Colon (tissue), 2 donors: ENCODE measurements at regions not wholly inside any gene's neighbourhood (a gene's known extent, or its start where the extent isn't known, plus 50 kb on each side); places are given as distances from the start of the nearest gene placed in this dataset.
"Not testable (repeated sequence)": the region's sequence is repeated elsewhere in the genome, so short reads cannot be mapped to it uniquely, and the experiment has no call there.

Experiments
- FAIRE-seq: peaks from 2 replicates; lab custom pipeline; 2012; peaks lifted over from hg19 to GRCh38; lab: Jason Lieb, UNC
- donor health status: control.
- donor health status: control.

DNA sequence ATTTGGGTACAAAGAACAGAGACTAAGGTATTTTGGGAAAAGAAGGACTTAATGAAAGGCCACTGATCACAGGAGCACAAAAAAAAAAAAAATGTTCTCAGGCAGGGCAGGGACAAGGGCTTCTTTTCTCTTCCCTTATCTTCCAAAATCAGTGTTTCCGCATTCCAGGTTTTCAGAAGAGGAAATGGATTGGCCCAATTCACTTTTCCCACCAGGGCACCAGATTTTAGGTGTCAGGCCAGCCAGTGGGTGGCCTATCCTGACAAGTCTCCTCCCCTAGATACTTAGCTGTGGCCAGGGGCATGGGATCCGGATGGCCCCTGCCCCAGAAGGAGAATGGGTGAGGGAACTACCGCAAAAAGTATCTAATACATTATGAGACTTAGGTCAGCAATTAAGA is 88.9 kb upstream of the WAC start:
- no peak for FAIRE-seq

DNA sequence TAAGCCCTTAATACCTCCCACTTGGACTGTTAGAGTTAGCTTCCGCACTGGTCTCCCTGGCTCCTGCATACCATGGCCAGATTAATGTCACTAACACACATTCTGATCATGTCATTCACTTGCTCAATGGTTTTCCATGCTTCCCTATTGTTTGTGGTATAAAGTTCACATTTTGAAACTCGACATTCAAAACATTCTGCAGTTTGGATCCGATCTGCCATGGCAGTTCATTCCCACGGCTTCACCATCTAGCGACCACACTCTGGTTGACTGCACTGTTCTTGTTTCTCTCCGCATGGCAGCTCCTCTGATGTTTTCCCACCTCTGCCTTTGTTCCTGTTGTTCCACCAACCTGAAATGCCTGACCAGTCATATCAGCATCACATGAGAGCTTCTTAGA is 87.4 kb upstream of the WAC start:
- no peak for FAIRE-seq

DNA sequence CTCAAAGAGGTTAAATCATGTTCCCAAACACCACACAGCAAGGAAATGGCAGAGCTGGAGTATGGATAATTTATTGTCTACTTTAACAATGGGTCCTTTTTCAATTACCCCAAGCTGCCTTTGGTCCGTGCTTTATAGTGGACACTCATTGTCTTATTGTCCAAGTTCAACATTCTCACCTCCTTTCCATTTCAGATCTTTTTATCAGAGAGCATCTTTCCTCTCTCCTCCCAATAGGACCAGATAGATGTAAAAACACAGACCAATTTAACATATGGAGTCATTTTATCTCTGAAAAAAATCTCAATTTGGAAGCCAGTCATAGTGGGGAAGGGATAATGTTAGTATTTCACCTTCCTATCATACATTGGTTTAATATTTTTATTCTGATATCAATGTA is 83.5 kb upstream of the WAC start:
- no peak for FAIRE-seq

- no peak for FAIRE-seq
Observed at GRCh38 chr10:28449926-28450325, 83.0 kb upstream of the WAC start.

DNA sequence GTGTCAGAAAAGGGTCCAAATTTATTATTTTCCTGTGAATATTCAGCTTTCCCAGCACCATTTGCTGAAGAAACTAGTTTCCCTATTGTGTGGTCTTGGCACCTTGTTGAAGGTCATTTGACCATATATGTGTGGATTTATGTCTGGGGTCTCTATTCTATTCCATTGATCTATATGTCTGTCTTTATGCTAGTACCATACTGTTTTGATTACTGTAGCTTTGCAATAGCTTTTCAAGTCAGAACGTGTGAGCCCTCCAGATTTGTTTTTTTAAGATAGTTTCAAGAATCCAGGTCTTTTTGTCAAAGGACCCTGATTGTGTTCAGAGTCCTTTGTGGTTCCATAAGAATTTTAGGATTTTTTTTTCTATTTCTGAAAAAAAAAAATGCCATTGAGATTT is 79.0 kb upstream of the WAC start:
- FAIRE-seq, result no peak

DNA sequence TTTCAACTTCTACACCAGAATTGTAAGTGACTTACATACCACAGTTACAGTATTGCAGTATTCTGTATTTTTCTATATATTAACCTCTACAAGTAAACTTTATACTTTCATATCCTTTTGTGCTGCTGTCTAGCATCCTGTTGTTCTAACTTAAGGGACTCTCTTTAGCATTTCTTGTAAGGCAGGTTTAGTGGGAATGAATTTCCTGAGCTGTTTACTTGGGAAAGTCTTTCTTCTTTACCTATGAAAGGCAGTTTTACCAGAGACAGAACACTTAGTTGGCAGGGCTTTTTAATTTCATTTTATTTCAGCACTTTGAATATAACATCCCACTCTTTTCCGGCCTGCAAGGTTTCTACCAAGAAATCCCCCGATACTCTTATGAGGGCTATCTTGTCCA is 75.8 kb upstream of the WAC start:
- FAIRE-seq, result no peak

- not testable (repeated sequence) for FAIRE-seq
Observed at GRCh38 chr10:28457873-28458272, 75.0 kb upstream of the WAC start.

- FAIRE-seq, result no peak
Observed at GRCh38 chr10:28459453-28460144, 73.3 kb upstream of the WAC start.

- no peak for FAIRE-seq
Observed at GRCh38 chr10:28463141-28463540, 69.8 kb upstream of the WAC start.

GRCh38 chr10:28463676-28464395 is 69.1 kb upstream of the WAC start:
- no peak for FAIRE-seq

DNA sequence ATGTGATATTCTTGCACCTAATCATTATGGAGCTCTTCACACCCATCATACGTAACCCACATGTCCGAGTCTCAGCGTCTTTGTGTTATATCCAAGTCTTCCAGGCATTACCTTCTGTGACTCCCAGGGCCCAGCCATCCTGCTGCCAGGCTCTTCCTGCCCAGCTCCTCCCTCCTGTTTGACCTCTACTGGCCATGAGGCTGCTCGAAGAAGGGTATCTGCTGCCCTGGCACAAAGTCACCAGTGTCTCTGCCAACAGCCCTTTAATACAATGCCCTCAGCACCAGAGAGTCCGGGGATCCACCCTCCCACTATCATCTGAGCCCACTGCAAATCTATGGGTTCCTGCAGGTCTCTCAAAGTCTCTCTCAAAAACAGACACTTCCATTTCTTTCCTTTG is 65.3 kb upstream of the WAC start:
- no peak for FAIRE-seq

- no peak for FAIRE-seq
Observed at GRCh38 chr10:28468707-28469483, 64.0 kb upstream of the WAC start.

GRCh38 chr10:28470873-28471651 is 61.9 kb upstream of the WAC start:
- no peak for FAIRE-seq

GRCh38 chr10:28471652-28472050 is 61.3 kb upstream of the WAC start:
- no peak for FAIRE-seq

DNA sequence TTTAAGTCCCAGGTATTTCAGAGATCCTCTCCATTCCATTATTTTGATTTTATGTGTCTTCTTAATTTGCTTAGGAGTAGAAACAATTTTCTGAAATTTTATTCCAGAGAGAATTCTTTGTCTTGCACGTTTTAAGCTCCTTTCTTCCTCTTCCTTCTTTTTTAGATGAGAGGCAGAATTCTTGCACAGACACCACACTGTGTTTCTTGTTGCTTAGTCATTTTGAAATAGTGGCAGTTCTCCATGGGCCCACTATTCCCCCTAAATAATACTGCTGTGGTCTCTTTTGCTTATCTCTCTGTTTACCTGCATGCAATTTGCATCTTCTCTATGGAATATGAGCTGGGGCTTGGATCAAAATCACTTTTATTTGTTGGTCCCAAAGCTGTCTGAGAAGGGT is 54.3 kb upstream of the WAC start:
- FAIRE-seq, result no peak

GRCh38 chr10:28479425-28479865 is 53.5 kb upstream of the WAC start:
- FAIRE-seq, result no peak

DNA sequence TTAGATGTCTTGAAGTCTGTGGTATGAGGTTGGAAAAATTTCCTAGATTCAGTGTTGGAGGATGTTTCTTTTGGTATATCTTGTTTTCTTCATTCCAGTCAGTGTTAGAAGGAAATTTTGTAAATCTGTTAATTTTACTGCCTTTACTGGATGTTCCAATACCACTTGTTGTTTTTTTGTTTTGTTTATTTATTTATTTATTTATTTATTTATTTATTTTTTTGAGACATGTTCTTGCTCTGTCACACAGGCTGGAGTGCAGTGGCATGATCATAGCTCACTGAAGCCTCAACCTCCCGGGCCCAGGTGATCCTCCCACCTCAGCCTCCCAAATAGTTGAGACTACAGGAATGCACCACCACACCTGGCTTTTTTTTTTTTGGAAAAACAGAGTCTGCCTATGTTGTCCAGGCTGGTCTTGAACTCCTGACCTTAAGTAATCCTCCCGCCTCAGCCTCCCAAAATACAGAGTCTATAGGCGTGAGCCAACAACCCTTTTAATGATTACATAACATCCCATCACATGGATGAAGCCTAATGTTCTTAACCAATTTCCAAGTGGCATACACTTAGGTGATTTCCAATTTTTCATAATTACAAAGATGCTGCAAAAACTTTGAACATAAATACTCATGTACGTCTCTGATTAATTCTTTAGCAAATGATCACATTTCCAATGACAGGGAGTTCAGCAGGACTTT is 52.8 kb upstream of the WAC start:
- no peak for FAIRE-seq

DNA sequence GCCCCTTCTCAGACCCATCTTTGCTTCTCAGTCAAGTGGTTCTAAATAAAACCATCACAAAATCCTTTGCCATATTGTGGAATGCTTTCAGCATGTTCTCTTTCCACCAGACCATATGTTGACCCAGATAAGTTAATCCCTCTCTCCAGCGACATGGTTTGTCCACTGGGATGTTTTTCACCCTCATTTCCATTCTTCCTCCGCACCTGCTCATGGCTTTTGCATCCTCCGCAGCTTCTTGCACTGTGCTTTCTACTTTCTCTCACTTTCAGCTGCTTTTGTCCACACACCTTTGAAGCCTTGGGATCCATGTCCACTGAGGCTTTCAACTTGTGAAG is 52.3 kb upstream of the WAC start:
- no peak for FAIRE-seq

GRCh38 chr10:28481346-28481745 is 51.6 kb upstream of the WAC start:
- FAIRE-seq, result not testable (repeated sequence)

DNA sequence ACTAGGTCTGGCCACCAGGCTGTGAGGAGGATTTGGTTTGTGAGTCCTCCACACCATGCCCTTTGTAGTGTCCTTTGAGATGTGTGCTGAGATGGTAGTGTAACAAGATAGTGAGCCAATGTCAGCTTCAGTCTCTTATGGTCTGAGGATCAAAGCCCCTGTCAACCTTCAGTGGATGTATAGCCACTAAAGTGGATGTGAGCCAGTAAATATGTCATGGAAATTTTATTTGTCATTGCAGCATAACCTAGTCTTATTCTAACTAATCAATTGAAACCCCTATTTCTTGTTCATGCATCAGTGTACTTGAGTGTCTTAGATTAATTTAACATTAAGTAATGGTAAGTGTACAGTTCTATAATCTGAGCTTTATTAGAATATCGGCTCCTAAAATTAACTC is 51.0 kb upstream of the WAC start:
- FAIRE-seq, result no peak
